AG09319 (cell line): ENCODE measurements at regions not wholly inside any gene's neighbourhood (a gene's known extent, or its start where the extent isn't known, plus 50 kb on each side); places are given as distances from the start of the nearest gene placed in this dataset.

Source experiments
- DNase-seq: peaks from one replicate; pipeline ENCODE4 v3.0.0-alpha.2; 2010; ENCODE audit warnings: low read depth; ENCODE audit errors: extremely low read depth
- TF ChIP-seq, protein P1 (sequence below): IDR thresholded peaks from 2 replicates; pipeline ENCODE4 v1.5.1; 2011; ENCODE audit warnings: low read depth, mild to moderate bottlenecking, inconsistent platforms, low read length, moderate library complexity

DNA sequence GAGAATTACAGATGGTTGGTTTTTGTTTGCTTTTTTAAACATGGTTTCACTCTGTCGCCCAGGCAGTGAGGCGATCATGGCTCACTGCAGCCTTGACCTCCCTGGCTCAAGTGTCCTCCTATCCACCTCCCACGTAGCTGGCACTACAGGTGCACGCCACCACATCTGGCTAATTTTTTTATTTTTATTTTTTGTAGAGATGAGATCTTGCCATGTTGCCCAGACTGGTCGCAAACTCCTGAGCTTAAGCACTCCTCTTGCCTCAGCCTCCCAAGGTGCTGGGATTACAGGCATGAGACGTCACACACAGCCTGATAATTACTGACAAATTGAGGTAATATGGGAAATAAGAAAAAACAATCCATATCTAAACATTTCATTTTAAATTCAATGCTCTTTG lies 110.5 kb upstream of the ZSWIM2 start:
- TF ChIP-seq, protein P1, sequence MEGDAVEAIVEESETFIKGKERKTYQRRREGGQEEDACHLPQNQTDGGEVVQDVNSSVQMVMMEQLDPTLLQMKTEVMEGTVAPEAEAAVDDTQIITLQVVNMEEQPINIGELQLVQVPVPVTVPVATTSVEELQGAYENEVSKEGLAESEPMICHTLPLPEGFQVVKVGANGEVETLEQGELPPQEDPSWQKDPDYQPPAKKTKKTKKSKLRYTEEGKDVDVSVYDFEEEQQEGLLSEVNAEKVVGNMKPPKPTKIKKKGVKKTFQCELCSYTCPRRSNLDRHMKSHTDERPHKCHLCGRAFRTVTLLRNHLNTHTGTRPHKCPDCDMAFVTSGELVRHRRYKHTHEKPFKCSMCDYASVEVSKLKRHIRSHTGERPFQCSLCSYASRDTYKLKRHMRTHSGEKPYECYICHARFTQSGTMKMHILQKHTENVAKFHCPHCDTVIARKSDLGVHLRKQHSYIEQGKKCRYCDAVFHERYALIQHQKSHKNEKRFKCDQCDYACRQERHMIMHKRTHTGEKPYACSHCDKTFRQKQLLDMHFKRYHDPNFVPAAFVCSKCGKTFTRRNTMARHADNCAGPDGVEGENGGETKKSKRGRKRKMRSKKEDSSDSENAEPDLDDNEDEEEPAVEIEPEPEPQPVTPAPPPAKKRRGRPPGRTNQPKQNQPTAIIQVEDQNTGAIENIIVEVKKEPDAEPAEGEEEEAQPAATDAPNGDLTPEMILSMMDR, result no peak
- no peak for DNase-seq

DNA sequence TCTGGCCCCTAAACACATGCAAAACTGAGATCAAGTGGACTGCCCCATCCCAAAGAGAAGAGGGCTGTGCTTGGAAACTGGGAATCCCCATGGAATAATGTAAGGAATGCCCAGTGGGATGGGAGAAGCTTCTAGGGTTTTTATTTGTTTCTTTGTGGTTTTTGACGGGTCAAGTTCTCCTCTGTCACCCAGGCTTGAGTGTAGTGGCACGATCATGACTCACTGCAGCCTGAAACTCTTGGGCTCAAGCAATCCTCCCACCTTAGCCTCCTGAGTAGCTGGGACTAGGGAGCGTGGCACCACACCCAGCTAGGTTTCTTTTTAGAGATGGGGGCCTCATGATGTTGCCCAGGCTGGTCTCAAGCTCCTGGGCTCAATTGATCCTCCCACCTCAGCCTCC lies 101.7 kb upstream of the ZSWIM2 start:
- DNase-seq, result no peak
- TF ChIP-seq, protein P1, result no peak

DNA sequence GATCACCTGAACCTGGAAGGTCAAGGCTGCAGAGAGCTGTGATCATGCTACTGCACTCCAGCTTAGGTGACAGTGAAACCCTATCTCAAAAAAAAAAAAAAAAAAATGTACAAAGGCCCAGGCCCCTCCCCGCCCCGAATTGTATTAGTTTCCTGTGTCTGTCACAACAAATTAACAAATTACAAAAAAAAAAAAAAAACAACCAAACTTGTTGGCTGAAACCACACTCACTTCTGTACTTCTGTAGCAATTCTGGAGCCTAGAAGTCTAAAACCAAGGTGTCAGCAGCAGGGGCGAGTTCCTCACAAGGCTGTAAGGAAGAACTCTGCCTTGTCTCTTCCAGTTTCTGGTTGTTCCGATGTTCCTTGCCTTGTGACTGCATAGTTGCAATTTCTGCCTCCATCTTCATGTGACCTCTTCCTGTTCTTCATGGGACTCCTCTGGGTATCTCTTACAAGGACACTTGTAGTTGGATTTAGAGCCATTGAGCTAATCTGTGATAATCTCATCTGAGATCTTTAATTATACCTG lies 100.8 kb upstream of the ZSWIM2 start:
- no peak for DNase-seq
- TF ChIP-seq, protein P1, result no peak

GRCh38 chr2:186947516-186947915 lies 98.5 kb upstream of the ZSWIM2 start:
- TF ChIP-seq, protein P1, result no peak
- no peak for DNase-seq

- no peak for DNase-seq
These were observed 98.0 kb upstream of the ZSWIM2 start for GRCh38 chr2:186946896-186947467.

GRCh38 chr2:186941853-186942252 lies 92.9 kb upstream of the ZSWIM2 start:
- TF ChIP-seq, protein P1, result no peak
- no peak for DNase-seq

More at GRCh38 chr2:186946896-186947467, 98.0 kb upstream of the ZSWIM2 start:
- TF ChIP-seq, protein P1, result no peak

DNA sequence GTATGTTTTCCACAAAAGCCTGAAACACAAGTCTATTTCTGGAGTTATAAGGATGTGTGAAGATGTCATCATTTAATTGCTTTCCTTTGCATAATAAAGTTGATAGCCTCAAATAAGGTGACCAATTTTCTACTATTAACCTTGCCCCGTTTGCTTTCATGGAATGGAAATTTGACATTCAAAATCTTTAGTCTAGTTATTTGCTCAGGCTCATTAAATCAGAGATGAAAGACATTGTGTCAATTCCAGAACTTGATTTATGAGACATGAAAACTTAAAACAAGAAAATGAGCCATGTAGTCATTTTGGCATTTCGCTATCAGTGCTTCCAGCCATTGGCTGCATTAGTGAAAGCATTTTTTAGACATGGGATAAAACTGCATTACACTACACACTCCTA lies 91.5 kb upstream of the ZSWIM2 start:
- DNase-seq, result no peak
- TF ChIP-seq, protein P1, result no peak
